ENCODE measurements at regions not wholly inside any gene's neighbourhood (a gene's known extent, or its start where the extent isn't known, plus 50 kb on each side); places are given as distances from the start of the nearest gene placed in this dataset.

- 68 to 77% methylated on average over 3 of the region's 3 CpGs for WGBS, 2 donors
- H3K4me3 ChIP-seq = no peak overlapping the region
- no peaks in the 10 kb centered on the region for H3K27me3 ChIP-seq
- ATAC-seq (no peak), DNase-seq (no peak)
- TF ChIP-seq CTCF (IDR thresholded peaks at IDR 0.05) = no peak
- H3K27ac ChIP-seq = no peak overlapping the region
- intact Hi-C loops (cut with DNase I) = no loop called here
- H3K4me1 ChIP-seq = no peaks in the 10 kb centered on the region
- no peaks in the 10 kb centered on the region for H3K36me3 ChIP-seq
- peaks cover 0 to 19% (median 0%) of the 10 kb centered on the region in 11 donors for H3K9me3 ChIP-seq
Observed at GRCh38 chr12:17383321-17383720, 706.7 kb downstream of the RERGL start.

GRCh38 chr12:17381211-17381610 is 708.8 kb downstream of the RERGL start:
- H3K4me3 ChIP-seq = no peak overlapping the region
- no peaks in the 10 kb centered on the region for H3K27me3 ChIP-seq
- TF ChIP-seq CTCF (IDR thresholded peaks at IDR 0.05) = no peak
- H3K4me1 ChIP-seq = no peaks in the 10 kb centered on the region
- ATAC-seq (no peak), DNase-seq (no peak)
- H3K27ac ChIP-seq = no peak overlapping the region
- intact Hi-C loops (cut with DNase I) = no loop called here
- no peaks in the 10 kb centered on the region for H3K36me3 ChIP-seq
- H3K9me3 ChIP-seq = peaks cover 0 to 28% (median 0%) of the 10 kb centered on the region in 11 donors
- 31 to 55% methylated on average over 2 of the region's 2 CpGs for WGBS, 2 donors

GRCh38 chr12:17372508-17372907 is 717.5 kb downstream of the RERGL start:
- DNase-seq (no peak), ATAC-seq (no peak)
- no peak overlapping the region for H3K27ac ChIP-seq
- TF ChIP-seq CTCF (IDR thresholded peaks at IDR 0.05) = no peak
- H3K4me3 ChIP-seq = no peak overlapping the region
- no peaks in the 10 kb centered on the region for H3K27me3 ChIP-seq
- no peaks in the 10 kb centered on the region for H3K36me3 ChIP-seq
- H3K4me1 ChIP-seq = no peaks in the 10 kb centered on the region
- WGBS, 2 donors = 27 to 36% methylated on average over 1 of the region's 1 CpG
- peaks cover 0 to 15% (median 0%) of the 10 kb centered on the region in 11 donors for H3K9me3 ChIP-seq
- intact Hi-C loops (cut with DNase I) = no loop called here

- no peak overlapping the region for H3K27ac ChIP-seq
- ATAC-seq (no peak), DNase-seq (no peak)
- H3K4me1 ChIP-seq = no peaks in the 10 kb centered on the region
- intact Hi-C loops (cut with DNase I) = no loop called here
- WGBS, 2 donors = 55 to 60% methylated on average over 5 of the region's 5 CpGs
- H3K9me3 ChIP-seq = peaks cover 0 to 11% (median 0%) of the 10 kb centered on the region in 11 donors
- TF ChIP-seq CTCF (IDR thresholded peaks at IDR 0.05) = no peak
- no peaks in the 10 kb centered on the region for H3K36me3 ChIP-seq
- H3K27me3 ChIP-seq = no peaks in the 10 kb centered on the region
- no peak overlapping the region for H3K4me3 ChIP-seq
Observed at GRCh38 chr12:17371491-17372215, 718.3 kb downstream of the RERGL start.

Measured in heart right ventricle (tissue), 16 donors.